ENCODE measurements at regions not wholly inside any gene's neighbourhood (a gene's known extent, or its start where the extent isn't known, plus 50 kb on each side); places are given as distances from the start of the nearest gene placed in this dataset.
"Not testable (repeated sequence)": the region's sequence is repeated elsewhere in the genome, so short reads cannot be mapped to it uniquely, and the experiment has no call there.

DNA sequence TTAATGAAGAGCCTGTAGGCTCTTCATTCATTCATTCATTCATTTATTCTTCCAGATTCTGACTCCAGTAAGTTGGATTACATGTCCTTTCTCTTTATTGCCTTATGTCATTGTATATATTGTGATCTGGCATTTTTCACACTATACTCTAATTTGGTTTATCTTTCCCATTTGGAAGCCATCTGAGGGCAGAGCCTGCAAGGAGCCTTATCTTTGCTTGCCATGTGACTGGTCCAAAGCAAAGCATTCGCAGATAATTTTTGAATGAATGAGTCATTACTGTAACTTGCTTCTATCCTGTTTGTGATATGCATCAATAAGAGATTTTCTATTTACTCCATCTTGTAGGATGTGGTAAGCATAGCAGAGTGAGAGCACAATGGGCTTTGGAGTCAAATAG lies 108.4 kb upstream of the DAB1 start:
- no peak for DNase-seq

DNA sequence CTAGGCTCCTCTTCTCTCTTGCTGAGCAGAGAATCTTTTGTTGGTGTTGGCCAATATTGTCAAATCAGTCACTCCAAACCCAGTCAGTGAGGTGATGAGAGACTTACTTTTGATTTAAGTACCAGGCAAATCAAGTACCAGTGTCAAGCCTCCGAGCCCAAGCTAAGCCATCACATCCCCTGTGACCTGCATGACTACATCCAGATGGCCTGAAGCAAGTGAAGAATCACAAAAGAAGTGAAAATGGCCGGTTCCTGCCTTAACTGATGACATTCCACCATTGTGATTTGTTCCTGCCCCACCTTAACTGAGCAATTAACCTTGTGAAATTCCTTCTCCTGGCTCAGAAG lies 107.0 kb upstream of the DAB1 start:
- not testable (repeated sequence) for DNase-seq

DNA sequence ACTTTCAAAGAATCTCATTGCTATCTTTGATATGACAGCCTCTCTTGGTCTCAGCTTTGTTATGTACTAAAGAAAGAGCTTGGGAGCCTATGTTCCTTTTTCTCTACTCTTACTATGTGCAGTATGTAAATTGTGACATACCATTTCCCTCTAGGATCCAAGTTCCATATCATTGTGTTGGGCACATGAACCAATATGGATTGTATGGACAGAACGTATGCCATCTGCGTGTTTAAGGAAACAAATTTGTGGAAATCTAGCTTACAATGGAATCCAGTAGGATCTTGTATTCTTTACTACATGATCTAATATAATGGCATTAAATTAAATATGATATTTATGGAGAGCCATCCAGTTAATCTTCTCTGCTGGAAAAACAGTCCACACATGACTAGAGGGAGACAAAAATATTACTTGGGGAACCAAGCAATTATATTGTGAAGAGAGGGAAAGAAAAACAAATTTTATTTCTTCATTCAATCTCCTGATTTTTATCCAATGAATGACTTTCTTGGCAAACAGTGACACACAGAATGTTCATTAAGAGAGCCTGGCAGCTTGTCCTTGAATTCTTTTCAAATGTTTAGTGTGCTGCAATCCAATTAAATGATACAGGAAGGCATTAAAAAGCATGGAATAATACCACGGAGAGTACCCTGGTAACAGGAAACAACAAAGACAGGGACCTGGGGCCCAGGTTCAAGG lies 106.5 kb upstream of the DAB1 start:
- no peak for DNase-seq

DNA sequence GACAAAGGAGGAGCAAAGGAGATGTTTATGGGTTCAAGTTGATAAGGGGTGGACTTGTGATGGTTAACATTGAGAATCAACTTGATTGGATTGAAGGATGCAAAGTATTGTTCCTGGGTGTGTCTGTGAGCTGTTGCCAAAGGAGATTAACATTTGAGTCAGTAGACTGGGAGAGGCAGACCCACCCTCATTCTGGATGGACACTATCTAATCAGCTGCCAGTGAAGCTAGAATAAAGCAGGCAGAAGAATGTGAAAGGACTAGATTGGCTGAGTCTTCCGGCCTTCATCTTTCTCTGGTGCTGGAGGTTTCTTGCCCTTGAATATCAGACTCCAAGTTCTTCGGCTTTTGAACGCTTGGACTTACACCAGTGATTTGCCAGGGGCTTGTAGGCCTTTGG lies 98.7 kb upstream of the DAB1 start:
- DNase-seq = no peak

DNA sequence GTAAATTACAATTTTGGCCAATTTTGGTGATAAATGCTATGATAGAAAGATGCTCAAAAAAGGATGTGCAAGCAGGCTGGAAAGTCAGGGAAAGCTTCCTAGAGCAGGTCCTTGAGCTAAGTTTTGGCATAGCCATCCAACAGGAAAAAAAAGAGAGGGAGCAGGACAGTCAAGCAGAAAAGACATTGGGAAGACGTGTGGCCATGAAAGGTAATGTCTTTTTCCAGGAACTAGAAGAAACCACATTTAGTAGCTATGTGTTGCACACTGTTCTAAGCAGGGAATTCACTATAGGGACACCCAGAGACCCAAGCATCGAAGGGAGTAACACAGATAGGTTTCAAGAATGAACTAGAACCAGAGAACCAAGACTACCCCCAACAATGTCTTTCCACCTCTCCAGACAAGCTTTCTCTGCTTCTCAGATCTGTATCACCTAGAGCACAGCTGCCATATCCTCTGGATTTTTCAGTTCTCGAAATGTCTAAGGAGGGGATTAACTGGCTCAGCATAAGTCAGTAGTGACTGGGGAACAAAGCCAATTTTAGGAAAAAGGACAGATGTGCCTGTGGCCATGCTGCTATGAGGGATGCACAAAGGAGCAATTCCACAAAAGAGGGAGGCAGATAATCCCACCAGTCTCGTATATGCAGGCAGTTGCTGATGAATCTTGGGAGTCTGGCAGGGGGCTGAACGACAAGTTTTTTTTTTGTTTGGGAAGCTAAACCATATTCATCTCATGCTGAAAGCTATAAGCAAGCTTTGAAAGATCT lies 97.1 kb upstream of the DAB1 start:
- no peak for DNase-seq

DNA sequence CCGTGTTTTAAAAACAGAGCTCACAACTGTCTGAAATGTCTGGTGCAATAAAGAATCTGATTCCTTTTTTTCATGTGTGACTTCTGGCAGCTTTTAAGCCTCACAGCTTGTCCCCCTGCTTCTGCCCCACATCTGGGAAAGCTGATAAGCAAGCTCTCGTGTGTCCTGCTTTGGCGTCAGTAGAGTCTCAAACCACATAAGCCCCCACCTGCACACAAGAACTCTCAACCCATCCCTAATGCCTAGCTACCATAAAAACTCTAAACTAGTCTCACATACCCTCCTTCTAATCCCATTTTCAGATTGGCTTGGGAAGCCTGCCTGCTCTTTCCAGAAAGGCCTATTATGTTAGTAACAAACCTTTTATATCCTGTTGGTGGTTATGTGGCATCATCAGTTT lies 94.6 kb upstream of the DAB1 start:
- DNase-seq = no peak

DNA sequence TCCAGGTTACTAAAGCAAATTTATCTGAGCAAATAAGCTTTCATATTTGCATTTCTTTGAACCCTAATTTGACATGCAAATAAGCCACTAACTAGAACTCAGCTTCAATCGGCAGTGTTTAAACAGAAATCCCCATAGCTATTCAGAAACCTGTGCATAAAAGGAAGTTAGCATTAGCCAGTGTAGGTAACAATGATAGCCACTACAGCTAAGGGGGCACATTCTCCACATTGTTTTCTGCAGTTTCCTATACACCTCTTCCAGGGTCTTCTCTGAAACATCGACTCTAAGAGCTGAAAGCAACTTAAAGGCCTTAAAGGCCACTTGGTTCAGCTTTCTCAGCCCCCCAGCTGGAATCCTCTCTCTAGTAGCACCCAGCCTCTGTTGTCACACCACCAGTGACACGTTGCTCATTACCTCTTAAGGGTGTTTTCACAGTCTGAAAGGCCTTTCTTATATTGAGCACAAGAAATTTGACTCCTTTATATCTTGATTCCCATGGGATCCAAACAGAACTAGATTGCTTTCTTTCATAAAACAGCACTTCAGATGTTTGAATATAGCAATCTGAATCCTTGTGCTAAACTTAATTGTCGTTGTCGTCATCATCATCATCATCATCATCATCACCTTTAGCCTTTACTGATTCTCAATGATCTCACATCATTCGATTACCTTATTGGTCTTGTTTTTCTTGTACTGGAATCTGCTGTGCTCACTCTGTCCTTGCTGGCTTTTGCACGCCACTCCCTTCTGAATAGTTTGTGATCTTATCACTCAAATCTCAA lies 93.9 kb upstream of the DAB1 start:
- no peak for DNase-seq

DNA sequence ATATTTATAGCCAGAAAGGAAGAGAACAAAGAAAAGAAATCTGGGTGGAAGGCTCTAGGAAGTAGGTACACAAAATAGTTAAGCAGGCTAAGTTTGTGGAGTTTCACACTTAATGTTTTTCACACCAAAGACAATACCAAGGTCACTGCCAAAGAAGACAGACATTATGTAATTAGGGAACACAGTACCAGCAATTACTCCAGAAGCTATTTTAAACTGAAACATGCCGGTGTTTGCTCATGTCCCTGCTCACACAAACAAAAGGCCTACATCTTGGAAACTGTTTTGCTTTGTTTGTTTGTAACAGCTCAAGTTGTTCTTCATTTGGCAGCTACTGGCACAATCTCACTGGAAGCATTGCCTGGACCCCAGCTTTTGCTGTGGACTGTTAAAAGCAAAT lies 88.5 kb upstream of the DAB1 start:
- no peak for DNase-seq

DNA sequence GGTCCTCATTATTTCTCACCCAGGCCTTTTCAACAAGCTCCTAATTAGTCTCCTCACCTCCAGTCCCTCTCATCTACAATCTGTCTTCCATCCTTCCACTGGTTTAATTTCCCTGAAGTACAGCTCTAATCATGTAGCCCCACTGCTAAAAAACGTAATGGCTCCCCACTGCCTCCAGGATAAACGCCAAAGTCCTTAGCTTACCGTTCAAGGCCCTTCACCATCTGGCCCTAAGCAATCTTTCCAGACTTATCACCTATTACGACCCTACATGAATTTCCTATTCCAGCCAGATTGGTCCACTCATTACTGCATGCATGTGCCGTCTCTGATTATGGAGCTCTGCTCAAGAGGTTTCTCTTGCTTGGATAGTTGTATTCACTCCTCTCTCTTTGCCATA lies 83.1 kb upstream of the DAB1 start:
- DNase-seq = no peak

DNA sequence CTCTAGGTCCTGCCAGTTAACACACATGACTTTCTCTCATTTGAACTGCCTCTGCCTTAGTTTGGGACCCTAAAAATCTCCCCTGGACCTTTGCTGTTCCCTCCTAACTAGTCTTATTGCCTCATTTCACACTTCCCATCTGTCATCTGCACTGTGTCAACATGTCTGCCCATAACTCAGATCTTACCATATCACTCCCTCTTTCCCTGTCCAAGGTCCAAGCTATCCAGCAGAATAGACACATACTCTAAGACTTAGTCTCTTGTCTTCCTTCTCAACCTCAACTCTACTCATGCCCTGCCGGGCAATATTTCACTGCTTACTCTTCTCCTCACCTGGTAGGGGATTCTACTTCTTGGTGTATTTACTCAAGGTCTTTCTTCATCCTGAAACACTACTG lies 79.5 kb upstream of the DAB1 start:
- DNase-seq = no peak

DNA sequence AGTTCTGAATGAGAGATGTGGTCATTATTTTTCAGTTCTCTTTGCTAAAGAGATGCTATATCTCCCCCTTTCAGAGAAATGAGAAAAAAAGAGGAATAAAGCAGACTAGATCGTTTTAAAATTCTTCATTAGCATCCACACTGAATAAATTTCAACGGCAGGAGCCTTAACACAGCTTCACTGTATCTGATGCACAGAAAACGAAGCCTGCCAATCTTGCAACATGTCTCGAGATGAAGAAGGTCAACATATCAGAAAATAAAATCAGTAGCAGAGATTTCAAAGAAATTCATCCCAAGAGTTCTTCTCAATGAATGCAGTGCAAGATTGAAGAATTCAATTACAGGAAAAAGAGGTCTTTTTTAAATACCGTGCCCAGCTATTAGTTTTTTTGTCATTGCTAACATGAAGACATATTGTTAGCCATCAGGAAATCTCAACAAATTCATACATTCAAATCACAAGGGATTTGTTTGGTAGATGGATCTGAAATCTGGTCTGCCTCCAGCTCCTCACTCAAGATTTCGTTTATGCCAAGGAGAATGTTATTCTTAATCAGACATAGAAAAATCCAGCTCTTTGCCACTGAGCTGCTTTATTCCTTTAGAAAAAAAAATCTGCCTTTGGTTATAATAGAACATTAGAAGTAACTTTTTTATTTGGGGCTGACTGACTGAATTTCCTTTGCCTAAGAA lies 76.4 kb upstream of the DAB1 start:
- DNase-seq = no peak

DNA sequence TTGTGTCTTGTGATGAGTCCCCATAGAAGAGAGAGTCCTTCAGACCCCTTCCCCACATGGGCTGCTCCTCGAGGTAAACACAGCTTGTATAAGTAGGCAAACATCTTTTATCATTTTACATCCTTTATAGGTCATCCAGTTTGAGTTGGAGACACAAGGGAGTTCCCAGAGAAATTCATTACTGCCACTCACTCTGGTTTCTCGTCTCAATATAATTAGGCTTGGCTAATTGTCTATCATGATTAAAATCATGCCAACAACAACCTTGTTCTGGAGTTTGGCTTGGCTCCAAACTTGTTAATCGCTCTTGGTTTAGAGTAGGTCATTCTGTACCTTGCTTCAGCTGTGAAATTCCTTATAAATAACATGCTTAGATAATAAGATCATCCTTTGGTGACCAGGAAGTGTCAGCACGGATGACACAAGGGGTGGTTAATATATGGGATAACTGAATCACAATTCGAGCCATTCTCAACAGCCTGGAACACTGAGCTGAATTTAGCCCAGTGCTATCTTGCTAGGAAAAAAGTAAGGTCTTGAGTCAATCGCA lies 70.7 kb upstream of the DAB1 start:
- DNase-seq = no peak

DNA sequence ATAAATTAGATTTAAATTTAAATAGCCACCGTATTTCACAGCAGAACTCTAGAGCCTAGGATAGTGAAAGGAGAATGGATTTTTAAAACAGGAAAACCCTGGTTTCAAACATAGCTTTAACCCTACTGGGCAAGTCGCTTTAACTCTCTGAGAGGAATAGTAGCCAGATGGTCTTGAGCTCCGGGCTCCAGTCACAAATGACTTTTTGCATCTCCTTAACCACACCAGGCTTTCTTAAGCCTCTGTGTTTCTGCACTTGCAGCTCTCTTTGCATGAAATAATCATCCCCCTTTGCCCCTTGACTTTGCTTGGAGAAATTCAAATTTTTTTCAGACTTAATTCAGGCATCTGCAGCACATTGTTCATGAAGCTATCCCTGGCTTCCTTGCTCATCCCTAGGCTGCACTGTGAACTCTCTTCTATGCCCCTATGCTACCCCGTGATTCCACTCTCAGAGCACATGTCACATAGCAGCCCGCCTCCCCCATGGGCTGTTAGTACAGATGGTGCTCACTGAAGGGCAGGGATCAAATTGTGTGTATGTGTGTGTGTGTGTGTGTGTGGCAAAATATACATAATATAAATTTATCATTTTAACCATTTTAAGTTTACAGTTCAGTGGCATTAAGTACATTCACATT lies 68.8 kb upstream of the DAB1 start:
- DNase-seq = no peak

DNA sequence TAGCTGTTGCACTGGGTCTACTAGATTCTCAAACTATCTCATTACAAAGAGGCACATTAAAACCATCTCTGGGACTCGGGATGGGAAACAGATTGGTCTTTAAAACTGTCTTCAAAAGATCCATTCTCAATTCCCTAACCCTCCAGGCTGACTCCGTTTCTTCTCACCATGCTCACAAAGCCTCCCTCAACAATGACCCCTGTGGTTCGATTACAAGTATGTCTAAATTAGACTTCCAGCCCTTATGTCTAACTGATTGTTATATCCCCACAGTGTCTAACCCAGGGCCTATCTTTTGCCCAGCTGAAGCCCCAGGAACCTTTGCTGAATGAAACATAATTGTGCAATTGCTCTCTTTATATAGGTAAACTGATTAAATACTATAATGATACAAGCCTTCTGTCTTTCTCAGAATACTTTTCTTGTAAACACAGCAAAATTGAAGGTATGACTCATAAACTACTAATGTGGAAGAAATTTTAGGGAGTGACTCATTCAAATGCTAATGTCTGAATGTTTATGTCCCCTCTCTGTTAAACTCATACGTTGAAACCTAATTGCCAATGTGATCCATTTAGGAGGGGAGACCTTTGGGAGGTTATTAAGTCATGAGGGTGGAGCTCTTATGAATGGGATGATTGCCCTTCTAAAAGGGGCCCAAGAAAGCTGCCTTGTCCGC lies 65.6 kb upstream of the DAB1 start:
- no peak for DNase-seq

DNA sequence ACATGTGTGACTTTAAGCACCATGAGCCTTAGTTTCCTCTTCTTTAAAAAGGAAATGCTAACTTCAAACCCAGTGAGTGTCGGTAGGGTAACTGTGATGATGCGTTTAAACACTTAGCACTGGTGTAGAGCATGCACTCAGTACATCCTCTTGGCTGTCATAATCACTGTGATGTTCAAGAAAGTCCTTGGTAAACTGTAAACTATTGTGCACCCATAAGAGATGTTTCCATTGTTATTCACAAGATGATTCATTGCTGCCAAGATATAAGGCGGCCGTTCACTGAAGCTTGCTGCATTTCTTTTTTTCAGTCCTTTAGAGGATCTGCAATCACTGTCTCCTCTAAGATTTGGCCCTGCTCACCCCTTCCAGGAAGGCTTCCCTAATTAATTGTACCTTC lies 61.8 kb upstream of the DAB1 start:
- no peak for DNase-seq

DNA sequence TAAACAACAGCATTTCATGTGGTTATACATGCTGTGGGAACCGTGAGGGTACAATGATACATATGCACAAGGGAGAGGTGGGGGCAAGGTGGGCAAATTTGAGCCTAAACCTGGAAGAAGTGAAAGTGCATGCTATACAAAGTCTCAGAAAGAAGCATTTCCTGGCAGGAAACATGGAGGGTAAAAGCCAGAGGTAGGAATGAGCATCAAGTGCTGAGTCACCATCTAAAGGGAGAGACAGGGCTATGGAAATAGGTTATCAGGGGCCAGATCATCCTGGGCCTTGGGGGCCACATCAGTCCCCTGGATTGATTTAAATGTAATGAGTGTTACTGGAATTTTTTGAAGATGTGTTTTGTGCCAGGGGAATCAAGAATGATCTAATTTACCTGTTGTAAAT lies 60.1 kb upstream of the DAB1 start:
- no peak for DNase-seq

DNA sequence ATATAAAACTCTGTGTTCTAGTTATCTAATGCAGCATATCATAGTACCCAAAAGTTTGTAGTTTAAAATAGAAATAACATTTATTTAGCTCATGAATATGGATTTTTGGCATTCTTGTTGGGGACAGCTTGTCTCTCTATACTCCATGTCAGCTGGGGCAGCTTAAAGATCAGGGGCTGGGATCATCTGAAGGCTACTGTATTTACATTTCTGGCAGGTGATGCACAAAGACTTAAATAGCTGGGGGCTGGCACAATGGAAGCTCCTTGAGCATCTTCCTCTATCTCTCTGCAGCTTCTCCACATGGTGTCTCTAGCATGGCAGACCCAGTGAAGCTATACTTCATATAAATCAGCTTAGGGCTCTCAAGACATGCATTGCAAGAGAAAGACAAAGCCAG lies 55.6 kb upstream of the DAB1 start:
- DNase-seq = no peak

DNA sequence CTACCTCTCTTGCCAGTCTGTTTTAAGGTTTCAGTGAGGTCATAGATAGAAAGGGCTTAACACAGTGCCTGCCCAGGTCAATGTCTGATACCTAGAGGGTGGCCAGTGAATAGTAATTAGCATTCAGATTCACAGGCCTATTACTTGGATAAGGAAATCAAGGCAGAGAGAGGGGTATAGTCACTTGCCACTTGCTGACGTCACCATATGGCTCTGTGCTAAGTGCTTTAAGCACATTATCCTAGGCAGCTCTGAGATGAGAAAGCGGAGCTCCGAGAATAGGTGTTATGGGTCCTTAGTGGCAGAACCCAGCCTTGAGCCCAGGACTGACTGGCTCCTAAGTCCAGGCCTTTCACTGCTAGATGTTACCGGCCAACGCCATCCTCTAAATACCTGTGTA lies 51.5 kb upstream of the DAB1 start:
- DNase-seq = no peak

DNA sequence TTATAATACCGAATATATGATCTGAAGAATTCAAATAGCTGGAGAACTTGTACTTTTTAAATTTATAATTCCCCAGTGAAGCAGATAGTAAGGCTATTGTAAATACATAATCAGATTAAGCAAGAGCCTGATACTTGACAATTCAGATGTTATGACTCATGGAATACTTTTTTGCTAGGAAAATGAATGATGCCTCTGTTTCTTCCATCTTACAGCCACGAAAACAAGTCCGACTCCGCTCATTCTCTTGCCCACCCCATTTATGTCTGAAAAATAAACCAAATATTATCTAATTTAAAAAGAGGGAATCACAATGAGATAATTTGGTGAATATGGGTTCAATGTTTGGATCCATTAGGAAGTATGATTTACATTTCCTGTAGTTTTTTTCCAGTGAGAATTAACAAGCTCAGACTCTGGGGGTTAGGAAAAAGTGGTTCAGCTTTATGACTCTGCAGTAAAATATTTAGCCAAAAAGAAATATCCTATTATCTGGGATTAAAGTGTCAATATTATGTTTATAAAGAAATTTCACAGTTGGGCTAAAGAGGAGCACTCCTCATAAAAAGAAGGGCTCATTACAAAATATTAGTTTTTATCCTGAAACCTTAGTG lies 50.4 kb upstream of the DAB1 start:
- no peak for DNase-seq

All from activated CD4-positive, alpha-beta T cell treated with anti-CD3 and anti-CD28 coated beads, Interleukin-2, Interleukin-6, amounts not matched to agents 100 ng/mL and 50 ng/mL, durations not matched to agents 16 hours and 8 hours (primary cell).